B cell (primary cell): ENCODE measurements at regions not wholly inside any gene's neighbourhood (a gene's known extent, or its start where the extent isn't known, plus 50 kb on each side); places are given as distances from the start of the nearest gene placed in this dataset.

Experiments used
- CTCF ChIP-seq: fragments of 200-600 bp; IDR thresholded peaks from one replicate; pipeline ENCODE4 v1.8.0; 2022; ENCODE audit warnings: antibody characterized with exemption, mild to moderate bottlenecking
- EZH2 ChIP-seq: IDR thresholded peaks from 2 replicates; pipeline ENCODE4 v1.6.1; 2012; ENCODE audit warnings: borderline replicate concordance, low read depth, mild to moderate bottlenecking, moderate library complexity, low read length; ENCODE audit not compliant: insufficient read depth, poor library complexity, severe bottlenecking

- TF ChIP-seq CTCF (no peak), EZH2 (no peak)
Measured at GRCh38 chr19:22517496-22518411, 95.6 kb upstream of the ZNF98 start.
